K562 (cell line): ENCODE measurements at regions not wholly inside any gene's neighbourhood (a gene's known extent, or its start where the extent isn't known, plus 50 kb on each side); places are given as distances from the start of the nearest gene placed in this dataset.

Experiments used
- ATAC-seq: fragments of 200-7000 bp; cut with Tn5 transposase; 3 replicates; pipeline ENCODE4 v1.9.1; 2020; ENCODE audit warnings: moderate library complexity
- BruUV-seq: library from RNA; stranded (reverse); fragments of 400-500 nt; replicated peaks from 2 replicates; lab custom pipeline; 2021; lab: Mats Ljungman, UMichigan
- CTCF ChIA-PET: fragments of 300-600 bp; formaldehyde crosslinking; extraction: SDS; loops from one replicate; lab custom pipeline; 2021; ENCODE audit warnings: low intra/inter-chr PET ratio; lab: Yijun Ruan, JAX
- POLR2A ChIA-PET: fragments of 300-600, 350-650 bp; sonication (Branson Sonifier 250); formaldehyde crosslinking; extraction: SDS; loops from one replicate; lab custom pipeline; 2021; ENCODE audit warnings: antibody characterized with exemption, inconsistent platforms; lab: Yijun Ruan, JAX
- DNase-seq, 4 experiments: peaks; one replicate each; pipeline versions ENCODE4 v3.0.0 to v3.0.0-alpha.2; 2011 to 2018; ENCODE audit warnings: low spot score in 3 of 4, mixed read lengths in 3 of 4; ENCODE audit errors: extremely low read depth in 1 of 4
- FAIRE-seq: peaks from 2 replicates; lab custom pipeline; 2011; peaks lifted over from hg19 to GRCh38; lab: Jason Lieb, UNC
- H2AFZ ChIP-seq: 2 replicates; pipeline ENCODE4 v1.6.0; 2011; ENCODE audit warnings: low read depth, low read length, control low read depth, inconsistent platforms
- H3K27ac ChIP-seq: fragments of 200-600 bp; 3 replicates; pipeline ENCODE4 v1.8.0; 2011; ENCODE audit warnings: low read depth, mild to moderate bottlenecking, control low read depth, inconsistent platforms, low read length, moderate library complexity, mixed read lengths; ENCODE audit errors: extremely low read depth
- H3K27me3 ChIP-seq, 2 experiments: fragments of 300-600 bp in 1 of 2; 2 replicates in 1 of 2; 3 replicates in 1 of 2; pipeline versions ENCODE4 v1.6.0 to v1.8.0; 2011; ENCODE audit warnings: inconsistent platforms in 2 of 2, low read length in 2 of 2, mild to moderate bottlenecking in 1 of 2, mixed read lengths in 1 of 2, moderate library complexity in 1 of 2; ENCODE audit not compliant: control insufficient read depth in 2 of 2, insufficient read depth in 2 of 2
- H3K36me3 ChIP-seq: fragments of 300-600 bp; 3 replicates; pipeline ENCODE4 v1.8.0; 2011; ENCODE audit warnings: mild to moderate bottlenecking, low read length, inconsistent platforms; ENCODE audit not compliant: control insufficient read depth, insufficient read depth
- H3K4me1 ChIP-seq, 2 experiments: fragments of 200-600 bp in 1 of 2; replicated peaks in 1 of 2; 2 replicates in 1 of 2; 3 replicates in 1 of 2; pipeline versions ENCODE4 v1.5.1 to v1.8.0; 2011; ENCODE audit warnings: inconsistent platforms in 2 of 2, low read length in 2 of 2, mild to moderate bottlenecking in 1 of 2, mixed read lengths in 1 of 2, moderate library complexity in 1 of 2; ENCODE audit not compliant: control insufficient read depth in 2 of 2, insufficient read depth in 2 of 2
- H3K4me2 ChIP-seq: 2 replicates; pipeline ENCODE4 v1.6.1; 2011; ENCODE audit warnings: low read length, control low read depth, inconsistent platforms, mixed read lengths; ENCODE audit not compliant: insufficient read depth
- H3K4me3 ChIP-seq: fragments of 200-600 bp; sonication (generic), shearing (Covaris generic); 2 replicates; pipeline ENCODE4 v1.5.1; 2016; ENCODE audit warnings: control low read depth, inconsistent platforms
- H3K79me2 ChIP-seq: fragments of 200-600 bp; 3 replicates; pipeline ENCODE4 v1.8.0; 2011; ENCODE audit warnings: low read length, inconsistent platforms; ENCODE audit not compliant: control insufficient read depth, insufficient read depth
- H3K9ac ChIP-seq, 2 experiments: 2 replicates each; pipeline versions ENCODE4 v1.6.0 to v1.6.1; 2011; ENCODE audit warnings: low read depth in 2 of 2, low read length in 2 of 2, control low read depth in 1 of 2, inconsistent platforms in 1 of 2, mild to moderate bottlenecking in 1 of 2, mixed read lengths in 1 of 2; ENCODE audit not compliant: insufficient read depth in 1 of 2
- H3K9me1 ChIP-seq: one replicate; pipeline ENCODE4 v1.6.0; 2011; ENCODE audit warnings: inconsistent platforms, mild to moderate bottlenecking, low read length, moderate library complexity; ENCODE audit not compliant: control insufficient read depth, insufficient read depth
- H3K9me3 ChIP-seq: replicated peaks from 2 replicates; pipeline ENCODE4 v1.5.1; 2011; ENCODE audit warnings: low read depth, low read length, inconsistent platforms; ENCODE audit not compliant: control insufficient read depth, insufficient read depth
- H4K20me1 ChIP-seq: replicated peaks from 2 replicates; pipeline ENCODE4 v1.6.1; 2011; ENCODE audit warnings: low read length, inconsistent platforms, mixed read lengths; ENCODE audit not compliant: control insufficient read depth, insufficient read depth
- ELF1 ChIP-seq: fragments of 200-800 bp; sonication (Bioruptor generic); IDR thresholded peaks from 2 replicates; pipeline ENCODE4 v1.6.1; 2016; ENCODE audit warnings: missing genetic modification characterization, missing compliant biosample characterization
- MLX ChIP-seq, 2 experiments: fragments of 450-650 bp in 1 of 2; sonication (generic) in 1 of 2; formaldehyde crosslinking; conservative IDR thresholded peaks; 2 replicates each; pipeline versions ENCODE4 v1.4.0 to v1.8.1; 2020 to 2022; ENCODE audit warnings: mild to moderate bottlenecking in 1 of 2, missing genetic modification reagents in 1 of 2
- NFATC3 ChIP-seq: fragments of 450-650 bp; IDR thresholded peaks from 2 replicates; pipeline ENCODE4 v1.6.1; 2017; ENCODE audit warnings: mild to moderate bottlenecking
- WHSC1 ChIP-seq: IDR thresholded peaks from one replicate; pipeline ENCODE4 v1.6.1; 2012; ENCODE audit warnings: low read length, control low read depth, inconsistent platforms
- ZFP30 ChIP-seq: fragments of 250-450 bp; sonication (Bioruptor Pico); IDR thresholded peaks from 2 replicates; pipeline ENCODE4 v1.8.0; 2022; ENCODE audit warnings: moderate library complexity, mild to moderate bottlenecking, inconsistent platforms, borderline replicate concordance
- ZNF175 ChIP-seq: fragments of 200-800 bp; sonication (Bioruptor generic); IDR thresholded peaks from 2 replicates; pipeline ENCODE4 v1.6.1; 2016; ENCODE audit warnings: low read depth, mild to moderate bottlenecking, missing genetic modification characterization, missing compliant biosample characterization
- ZNF253 ChIP-seq: fragments of 250-450 bp; sonication (Bioruptor Pico); conservative IDR thresholded peaks from 2 replicates; pipeline ENCODE4 v1.6.1; 2021; ENCODE audit warnings: mild to moderate bottlenecking
- WGBS: fragments of 100-300 bp; shearing (Covaris generic); methylation state at CpG from one replicate; pipeline ENCODE4 v1.1.6; 2016; ENCODE audit warnings: low coverage, mixed read lengths; ENCODE audit not compliant: insufficient coverage; ENCODE audit errors: missing lambda C conversion rate; 5-methylcytosine and 5-hydroxymethylcytosine counted together
- in situ Hi-C: fragments of 300-500 bp; cut with MboI; formaldehyde crosslinking; loops from 4 replicates; pipeline ENCODE4 v1.15.0; 2018; ENCODE audit warnings: inconsistent platforms, mixed read lengths
- intact Hi-C: fragments of 100-400 bp; cut with micrococcal nuclease; formaldehyde crosslinking; loops from 2 replicates; pipeline ENCODE4 v1.14.2; 2022
- TF ChIP-seq, protein P1 (sequence below), 3 experiments: fragments of 200-800 bp in 1 of 3; sonication (Bioruptor generic) in 1 of 3; sonication (generic) in 1 of 3; formaldehyde crosslinking in 1 of 3; IDR thresholded peaks; 2 replicates each; pipeline versions ENCODE4 v1.6.1 to v1.8.0; 2016 to 2022; ENCODE audit warnings: mild to moderate bottlenecking in 2 of 3, missing compliant biosample characterization in 2 of 3, missing genetic modification characterization in 2 of 3, missing genetic modification reagents in 1 of 3

- no peak for TF ChIP-seq MLX (CRISPR knock-in tag; conservative IDR thresholded peaks at IDR 0.05)
- TF ChIP-seq, protein P1, sequence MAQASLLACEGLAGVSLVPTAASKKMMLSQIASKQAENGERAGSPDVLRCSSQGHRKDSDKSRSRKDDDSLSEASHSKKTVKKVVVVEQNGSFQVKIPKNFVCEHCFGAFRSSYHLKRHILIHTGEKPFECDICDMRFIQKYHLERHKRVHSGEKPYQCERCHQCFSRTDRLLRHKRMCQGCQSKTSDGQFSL (CRISPR knock-in tag; IDR thresholded peaks at IDR 0.05) = no peak
- TF ChIP-seq, protein P1 (tag; IDR thresholded peaks at IDR 0.05) = no peak
- TF ChIP-seq ELF1 = no peak
- no peak for TF ChIP-seq ZNF253 (CRISPR knock-in tag)
- no peak for TF ChIP-seq ZFP30 (CRISPR knock-in tag)
- no peak for TF ChIP-seq NFATC3
Observed at GRCh38 chr12:124432376-124432775, 135.0 kb downstream of the NCOR2 start (continued).

GRCh38 chr12:124431971-124432370 is 135.4 kb downstream of the NCOR2 start:
- Histone ChIP-seq H3K4me1 (peaks cover 0 to 43% of the 10 kb centered on the region in 2 experiments; a peak in 2 of 5 replicates), H3K79me2 (no peaks in the 10 kb centered on the region), H3K4me3 (no peak overlapping the region), H4K20me1 (no peaks in the 10 kb centered on the region; the same call in 1 of the 2 replicates), H3K9ac (no peak overlapping the region), H3K36me3 (peaks cover 46% of the 10 kb centered on the region), H3K9me1 (no peaks in the 10 kb centered on the region), H3K4me2 (no peak overlapping the region), H3K27ac (no peak overlapping the region; the same call in 2 of the 3 replicates), H2AFZ (no peak overlapping the region), H3K9me3 (0 out of 2 replicates have a peak, but pooled peaks cover 2% of the 10 kb centered on the region), H3K27me3 (no peaks in the 10 kb centered on the region)
- TF ChIP-seq ZNF175 (CRISPR knock-in tag) (no peak), WHSC1 (no peak)
- no TSS peak for BruUV-seq
- 96% methylated on average over 8 of the region's 8 CpGs for WGBS
- ChIA-PET CTCF (no interaction called here), POLR2A (no interaction called here)
- ATAC-seq (no peak), DNase-seq (no peak), FAIRE-seq (no peak)
- in situ Hi-C loops (no loop called here), intact Hi-C loops (no loop called here)
